Glutamatergic neuron (in vitro differentiated cells): ENCODE measurements at regions not wholly inside any gene's neighbourhood (a gene's known extent, or its start where the extent isn't known, plus 50 kb on each side); places are given as distances from the start of the nearest gene placed in this dataset.

Experiments used
- DNase-seq: peaks from one replicate; pipeline ENCODE4 v3.0.0; 2022
- H3K27ac Mint-ChIP-seq: one replicate; pipeline ENCODE4 v1.8.0; 2020; ENCODE audit warnings: mild to moderate bottlenecking, mixed read lengths, inconsistent platforms; ENCODE audit not compliant: unreplicated experiment
- H3K27me3 Mint-ChIP-seq: one replicate; pipeline ENCODE4 v1.8.0; 2020; ENCODE audit warnings: mild to moderate bottlenecking, moderate library complexity, mixed read lengths, inconsistent platforms; ENCODE audit not compliant: unreplicated experiment
- H3K36me3 Mint-ChIP-seq: one replicate; pipeline ENCODE4 v1.8.0; 2020; ENCODE audit warnings: mild to moderate bottlenecking, mixed read lengths, inconsistent platforms; ENCODE audit not compliant: unreplicated experiment
- H3K4me1 Mint-ChIP-seq: one replicate; pipeline ENCODE4 v1.8.0; 2020; ENCODE audit warnings: mild to moderate bottlenecking, low read depth, mixed read lengths, inconsistent platforms; ENCODE audit not compliant: unreplicated experiment
- H3K4me3 Mint-ChIP-seq: one replicate; pipeline ENCODE4 v1.8.0; 2020; ENCODE audit warnings: mild to moderate bottlenecking, mixed read lengths, inconsistent platforms; ENCODE audit not compliant: unreplicated experiment
- H3K9me3 Mint-ChIP-seq: one replicate; pipeline ENCODE4 v1.8.0; 2020; ENCODE audit warnings: mild to moderate bottlenecking, moderate library complexity, mixed read lengths, inconsistent platforms; ENCODE audit not compliant: unreplicated experiment
- TF ChIP-seq, protein P1 (sequence below): fragments of 200-600 bp; sonication (generic); IDR thresholded peaks from one replicate; pipeline ENCODE4 v1.5.0; 2021; ENCODE audit not compliant: partially characterized antibody, unreplicated experiment

DNA sequence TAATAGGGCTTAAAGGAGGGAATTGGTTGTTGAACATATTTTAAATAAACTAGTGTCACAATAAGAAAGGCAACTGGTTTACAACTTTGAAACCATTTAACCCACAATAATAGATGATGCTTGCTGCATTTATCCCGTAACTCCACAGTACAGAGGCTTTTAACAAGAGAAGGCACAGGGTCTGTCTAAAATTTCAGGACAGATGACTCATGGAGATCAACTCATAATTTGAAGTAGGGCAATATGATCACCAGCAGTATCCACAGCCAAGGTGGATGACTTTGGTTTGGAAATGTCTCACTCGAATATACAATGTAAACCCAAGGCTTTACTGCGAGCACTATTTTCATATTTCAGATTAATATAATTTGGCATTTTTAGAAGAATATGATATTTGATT, 340.2 kb downstream of the LRIG3 start:
- peaks cover 14% of the 10 kb centered on the region for H3K4me1 Mint-ChIP-seq
- H3K4me3 Mint-ChIP-seq = no peak overlapping the region
- H3K36me3 Mint-ChIP-seq = no peaks in the 10 kb centered on the region
- TF ChIP-seq, protein P1, sequence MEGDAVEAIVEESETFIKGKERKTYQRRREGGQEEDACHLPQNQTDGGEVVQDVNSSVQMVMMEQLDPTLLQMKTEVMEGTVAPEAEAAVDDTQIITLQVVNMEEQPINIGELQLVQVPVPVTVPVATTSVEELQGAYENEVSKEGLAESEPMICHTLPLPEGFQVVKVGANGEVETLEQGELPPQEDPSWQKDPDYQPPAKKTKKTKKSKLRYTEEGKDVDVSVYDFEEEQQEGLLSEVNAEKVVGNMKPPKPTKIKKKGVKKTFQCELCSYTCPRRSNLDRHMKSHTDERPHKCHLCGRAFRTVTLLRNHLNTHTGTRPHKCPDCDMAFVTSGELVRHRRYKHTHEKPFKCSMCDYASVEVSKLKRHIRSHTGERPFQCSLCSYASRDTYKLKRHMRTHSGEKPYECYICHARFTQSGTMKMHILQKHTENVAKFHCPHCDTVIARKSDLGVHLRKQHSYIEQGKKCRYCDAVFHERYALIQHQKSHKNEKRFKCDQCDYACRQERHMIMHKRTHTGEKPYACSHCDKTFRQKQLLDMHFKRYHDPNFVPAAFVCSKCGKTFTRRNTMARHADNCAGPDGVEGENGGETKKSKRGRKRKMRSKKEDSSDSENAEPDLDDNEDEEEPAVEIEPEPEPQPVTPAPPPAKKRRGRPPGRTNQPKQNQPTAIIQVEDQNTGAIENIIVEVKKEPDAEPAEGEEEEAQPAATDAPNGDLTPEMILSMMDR = no peak
- H3K27me3 Mint-ChIP-seq = peaks cover 3% of the 10 kb centered on the region
- H3K27ac Mint-ChIP-seq = no peak overlapping the region
- peaks cover 6% of the 10 kb centered on the region for H3K9me3 Mint-ChIP-seq
- no peak for DNase-seq

DNA sequence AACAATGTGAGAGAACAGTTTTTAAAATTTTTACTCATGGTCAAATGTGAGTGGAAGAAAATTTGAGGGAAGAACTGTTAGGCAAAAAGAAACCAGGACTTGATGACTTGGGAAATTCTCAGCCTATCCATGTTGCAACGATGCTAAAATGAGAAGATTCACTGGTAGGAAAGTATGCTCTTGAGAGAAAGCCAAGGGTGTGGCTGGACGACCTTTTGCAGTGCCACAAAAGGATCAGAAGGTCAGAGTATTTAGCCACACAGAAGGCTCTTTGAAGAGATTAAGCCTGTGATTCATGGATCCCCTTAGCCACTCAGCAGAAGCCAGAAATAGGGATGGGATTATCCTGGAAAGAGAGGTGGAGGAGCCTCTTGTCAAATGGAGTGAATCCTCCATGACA, 336.8 kb downstream of the LRIG3 start:
- peaks cover 3% of the 10 kb centered on the region for H3K27me3 Mint-ChIP-seq
- no peak for DNase-seq

DNA sequence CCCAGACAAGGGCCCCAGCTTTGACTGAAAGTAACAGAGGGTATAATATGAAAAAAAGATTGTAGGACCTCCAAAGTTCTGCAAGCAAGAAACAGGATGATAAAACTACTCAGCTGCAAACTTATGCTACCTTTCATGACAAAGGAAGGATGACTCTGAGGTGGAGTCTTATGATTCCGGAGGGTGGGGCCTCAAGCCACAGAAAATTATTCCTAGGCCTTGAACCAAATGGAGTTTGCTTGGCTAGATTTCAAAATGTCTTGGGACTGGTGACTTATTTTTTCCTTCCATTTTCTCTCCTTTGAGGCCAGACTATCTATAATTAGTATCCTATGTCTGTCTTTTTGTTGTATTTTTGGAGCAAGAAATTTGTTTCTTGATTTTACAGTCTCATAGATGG, 336.4 kb downstream of the LRIG3 start:
- H3K27ac Mint-ChIP-seq = no peak overlapping the region
- no peaks in the 10 kb centered on the region for H3K36me3 Mint-ChIP-seq
- TF ChIP-seq, protein P1 = no peak
- peaks cover 3% of the 10 kb centered on the region for H3K27me3 Mint-ChIP-seq
- H3K9me3 Mint-ChIP-seq = peaks cover 7% of the 10 kb centered on the region
- H3K4me3 Mint-ChIP-seq = no peak overlapping the region
- H3K4me1 Mint-ChIP-seq = peaks cover 15% of the 10 kb centered on the region
- DNase-seq = no peak

More for the DNA sequence above, 336.8 kb downstream of the LRIG3 start:
- Mint-ChIP-seq H3K36me3 (no peaks in the 10 kb centered on the region), H3K4me1 (peaks cover 15% of the 10 kb centered on the region), H3K4me3 (no peak overlapping the region), H3K9me3 (peaks cover 7% of the 10 kb centered on the region), H3K27ac (no peak overlapping the region)
- TF ChIP-seq, protein P1 = no peak

DNA sequence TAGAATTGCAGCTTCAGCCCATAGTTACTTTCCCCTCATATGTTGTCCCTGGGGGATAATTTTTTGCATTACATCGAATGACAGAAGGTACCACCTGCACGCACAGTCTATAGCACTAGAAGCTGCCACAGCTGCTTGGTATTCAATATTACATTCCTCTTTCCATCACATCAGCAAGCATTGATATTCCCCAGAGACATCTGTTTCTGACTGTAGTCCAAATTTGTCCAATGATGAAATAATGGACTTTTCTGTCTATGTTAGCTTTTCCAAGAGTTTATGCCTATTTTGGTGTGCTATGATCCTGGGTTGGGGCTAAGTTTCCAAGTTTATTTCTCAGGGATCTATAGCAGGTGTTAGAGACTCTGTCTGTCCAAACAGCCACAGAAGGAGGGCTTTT, 335.4 kb downstream of the LRIG3 start:
- no peak for DNase-seq
- Mint-ChIP-seq H3K4me1 (peaks cover 15% of the 10 kb centered on the region), H3K27me3 (peaks cover 3% of the 10 kb centered on the region), H3K27ac (no peak overlapping the region), H3K36me3 (no peaks in the 10 kb centered on the region), H3K9me3 (peaks cover 7% of the 10 kb centered on the region), H3K4me3 (no peak overlapping the region)
- TF ChIP-seq, protein P1 = no peak

DNA sequence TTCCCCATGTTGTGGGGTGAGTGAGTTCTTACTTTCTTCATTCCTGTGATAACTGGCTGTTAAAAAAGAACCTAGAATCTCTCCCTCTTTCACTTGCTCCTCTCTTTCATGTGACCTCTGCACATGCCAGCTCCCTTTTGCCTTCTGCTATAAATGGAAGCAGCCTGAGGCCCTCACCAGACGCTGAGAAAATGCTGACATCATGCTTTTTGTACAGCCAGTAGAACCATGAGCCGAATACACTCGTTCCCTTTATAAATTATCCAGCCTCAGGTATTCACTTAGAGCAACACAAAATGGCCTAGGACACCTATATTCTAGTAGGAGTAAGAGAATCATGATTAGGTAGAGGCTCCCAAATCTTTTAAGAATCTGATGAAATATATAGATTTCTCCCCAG, 333.5 kb downstream of the LRIG3 start:
- DNase-seq = no peak
- peaks cover 7% of the 10 kb centered on the region for H3K9me3 Mint-ChIP-seq
- TF ChIP-seq, protein P1 = no peak
- peaks cover 15% of the 10 kb centered on the region for H3K4me1 Mint-ChIP-seq
- no peak overlapping the region for H3K27ac Mint-ChIP-seq
- no peaks in the 10 kb centered on the region for H3K36me3 Mint-ChIP-seq
- H3K27me3 Mint-ChIP-seq = peaks cover 3% of the 10 kb centered on the region
- no peak overlapping the region for H3K4me3 Mint-ChIP-seq
